Peyer's patch (tissue), 4 donors: ENCODE measurements at regions not wholly inside any gene's neighbourhood (a gene's known extent, or its start where the extent isn't known, plus 50 kb on each side); places are given as distances from the start of the nearest gene placed in this dataset.
"Not testable (repeated sequence)": the region's sequence is repeated elsewhere in the genome, so short reads cannot be mapped to it uniquely, and the experiment has no call there.

Experiments used
- DNase-seq, 3 donors: peaks; one replicate each; pipeline ENCODE4 v3.0.0-alpha.2; 2017 to 2019
- H3K27ac ChIP-seq, 4 donors: fragments of 200-600 bp; sonication (generic); one replicate each; pipeline ENCODE4 v1.5.1; 2016 to 2019
- H3K27me3 ChIP-seq, 2 donors: fragments of 200-600 bp; sonication (generic); one replicate each; pipeline ENCODE4 v1.5.1; 2019
- H3K36me3 ChIP-seq, 3 donors: fragments of 200-600 bp; sonication (generic); one replicate each; pipeline ENCODE4 v1.5.1; 2016 to 2019
- H3K4me1 ChIP-seq, 4 donors: fragments of 200-600 bp; sonication (generic); one replicate each; pipeline ENCODE4 v1.5.1; 2016 to 2019
- H3K4me3 ChIP-seq, 4 donors: fragments of 200-600 bp; sonication (generic); 1 replicate in 3 of 4; 2 replicates in 1 of 4; pipeline ENCODE4 v1.5.1; 2016 to 2019; ENCODE audit warnings: mild to moderate bottlenecking in 1 of 4
- H3K9me3 ChIP-seq, 4 donors: fragments of 200-600 bp; sonication (generic); one replicate each; pipeline ENCODE4 v1.5.1; 2016 to 2019; ENCODE audit warnings: mild to moderate bottlenecking in 1 of 4
- POLR2A ChIP-seq, 2 donors: fragments of 450-650 bp; IDR thresholded peaks; one replicate each; pipeline ENCODE4 v1.5.1; 2017; ENCODE audit warnings: antibody characterized with exemption in 2 of 2, mild to moderate bottlenecking in 2 of 2, moderate library complexity in 2 of 2
- TF ChIP-seq, protein P1 (sequence below), 6 experiments: fragments of 450-650 bp in 4 of 6; fragments of 200-600 bp in 2 of 6; sonication (generic) in 1 of 6; IDR thresholded peaks; one replicate each; pipeline ENCODE4 v1.5.1; 2017 to 2019; ENCODE audit warnings: antibody characterized with exemption in 6 of 6, mild to moderate bottlenecking in 3 of 6, moderate library complexity in 1 of 6

DNA sequence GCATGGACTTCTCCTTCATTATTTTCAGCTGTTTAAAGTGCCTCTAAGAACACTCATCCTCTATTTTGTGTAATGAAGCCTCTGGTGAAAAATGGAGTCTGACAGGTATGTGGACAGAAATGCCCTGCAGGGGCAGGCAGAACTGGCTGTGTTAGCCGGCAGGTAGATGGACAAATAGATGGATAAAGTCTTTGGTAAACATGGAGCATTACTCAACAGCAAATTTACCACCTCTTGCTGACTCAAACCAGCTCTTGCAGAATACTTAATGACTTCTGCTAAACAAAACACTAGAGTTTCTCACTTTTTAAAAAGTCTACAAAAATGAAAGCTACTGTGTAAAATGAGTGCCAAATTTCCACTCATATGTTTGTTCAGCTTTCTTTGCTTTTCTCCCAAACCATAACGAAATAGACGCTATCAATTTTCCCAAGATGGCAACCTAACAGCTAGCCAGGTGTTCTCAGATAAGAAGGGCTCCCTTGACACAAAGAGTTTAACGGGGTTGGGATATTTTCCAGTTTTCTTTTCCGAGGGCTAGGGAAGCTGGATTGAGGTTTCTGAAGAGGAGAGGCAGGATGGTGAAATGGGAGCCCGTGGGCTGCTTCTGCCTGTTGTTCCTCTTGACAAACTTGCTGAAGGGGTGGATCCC is 71.9 kb upstream of the HABP2 start:
- Histone ChIP-seq H3K27me3 (no peaks in the 10 kb centered on the region), H3K4me3 (no peak overlapping the region), H3K36me3 (no peaks in the 10 kb centered on the region), H3K27ac (no peak overlapping the region), H3K4me1 (no peaks in the 10 kb centered on the region), H3K9me3 (peaks cover 0 to 18% (median 0%) of the 10 kb centered on the region in 4 donors)
- no peak for DNase-seq
- TF ChIP-seq POLR2A (IDR thresholded peaks at IDR 0.05), result no peak
- TF ChIP-seq, protein P1, sequence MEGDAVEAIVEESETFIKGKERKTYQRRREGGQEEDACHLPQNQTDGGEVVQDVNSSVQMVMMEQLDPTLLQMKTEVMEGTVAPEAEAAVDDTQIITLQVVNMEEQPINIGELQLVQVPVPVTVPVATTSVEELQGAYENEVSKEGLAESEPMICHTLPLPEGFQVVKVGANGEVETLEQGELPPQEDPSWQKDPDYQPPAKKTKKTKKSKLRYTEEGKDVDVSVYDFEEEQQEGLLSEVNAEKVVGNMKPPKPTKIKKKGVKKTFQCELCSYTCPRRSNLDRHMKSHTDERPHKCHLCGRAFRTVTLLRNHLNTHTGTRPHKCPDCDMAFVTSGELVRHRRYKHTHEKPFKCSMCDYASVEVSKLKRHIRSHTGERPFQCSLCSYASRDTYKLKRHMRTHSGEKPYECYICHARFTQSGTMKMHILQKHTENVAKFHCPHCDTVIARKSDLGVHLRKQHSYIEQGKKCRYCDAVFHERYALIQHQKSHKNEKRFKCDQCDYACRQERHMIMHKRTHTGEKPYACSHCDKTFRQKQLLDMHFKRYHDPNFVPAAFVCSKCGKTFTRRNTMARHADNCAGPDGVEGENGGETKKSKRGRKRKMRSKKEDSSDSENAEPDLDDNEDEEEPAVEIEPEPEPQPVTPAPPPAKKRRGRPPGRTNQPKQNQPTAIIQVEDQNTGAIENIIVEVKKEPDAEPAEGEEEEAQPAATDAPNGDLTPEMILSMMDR (IDR thresholded peaks at IDR 0.05), result no peak

DNA sequence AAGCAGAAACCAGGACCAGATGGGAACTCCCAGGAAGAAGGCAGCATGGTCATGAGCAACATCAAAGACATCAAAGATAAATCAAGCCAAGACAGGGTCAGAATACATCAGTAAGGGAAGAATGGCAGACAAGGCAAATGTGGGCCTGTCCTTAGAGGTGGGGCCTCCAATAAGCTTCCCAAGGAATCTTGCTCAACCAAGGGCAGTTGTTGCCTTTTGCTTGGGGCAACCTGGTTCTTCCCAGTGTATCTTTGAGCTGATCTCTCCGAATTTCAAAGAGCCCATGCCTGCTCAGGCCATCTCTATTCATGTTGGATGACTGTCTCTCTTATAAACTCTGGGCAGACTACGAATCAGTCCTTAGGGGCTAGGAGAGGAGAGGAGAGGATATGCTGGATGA is 68.4 kb upstream of the HABP2 start:
- H3K36me3 ChIP-seq, result no peaks in the 10 kb centered on the region
- H3K27me3 ChIP-seq, result no peaks in the 10 kb centered on the region
- TF ChIP-seq, protein P1 (IDR thresholded peaks at IDR 0.05), result no peak
- TF ChIP-seq POLR2A (IDR thresholded peaks at IDR 0.05), result no peak
- DNase-seq, result no peak
- H3K4me3 ChIP-seq, result no peak overlapping the region
- no peak overlapping the region for H3K27ac ChIP-seq
- H3K4me1 ChIP-seq, result no peaks in the 10 kb centered on the region
- peaks cover 0 to 9% (median 0%) of the 10 kb centered on the region in 4 donors for H3K9me3 ChIP-seq

DNA sequence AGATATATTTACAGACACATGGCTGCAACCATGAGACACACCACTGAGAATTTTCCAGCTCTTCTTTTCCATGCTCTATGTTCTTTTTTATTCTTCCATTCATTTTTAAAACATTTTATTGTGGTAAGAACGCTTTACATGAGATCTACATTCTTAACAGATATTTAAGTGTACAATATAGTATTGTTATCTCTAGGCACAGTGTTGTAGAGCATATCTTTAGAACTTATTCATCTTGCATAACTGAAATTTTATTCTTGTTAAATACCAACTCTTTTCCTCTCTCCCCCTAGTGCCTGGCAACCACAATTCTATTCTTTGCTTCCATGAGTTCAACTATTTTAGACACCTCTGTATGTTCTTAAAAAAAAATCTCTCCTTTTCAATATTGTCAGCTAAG is 67.1 kb upstream of the HABP2 start:
- Histone ChIP-seq H3K9me3 (no peaks in the 10 kb centered on the region), H3K4me1 (no peaks in the 10 kb centered on the region), H3K27ac (no peak overlapping the region), H3K4me3 (no peak overlapping the region), H3K36me3 (no peaks in the 10 kb centered on the region), H3K27me3 (no peaks in the 10 kb centered on the region)
- no peak for TF ChIP-seq POLR2A (IDR thresholded peaks at IDR 0.05)
- TF ChIP-seq, protein P1 (IDR thresholded peaks at IDR 0.05), result no peak
- no peak for DNase-seq

DNA sequence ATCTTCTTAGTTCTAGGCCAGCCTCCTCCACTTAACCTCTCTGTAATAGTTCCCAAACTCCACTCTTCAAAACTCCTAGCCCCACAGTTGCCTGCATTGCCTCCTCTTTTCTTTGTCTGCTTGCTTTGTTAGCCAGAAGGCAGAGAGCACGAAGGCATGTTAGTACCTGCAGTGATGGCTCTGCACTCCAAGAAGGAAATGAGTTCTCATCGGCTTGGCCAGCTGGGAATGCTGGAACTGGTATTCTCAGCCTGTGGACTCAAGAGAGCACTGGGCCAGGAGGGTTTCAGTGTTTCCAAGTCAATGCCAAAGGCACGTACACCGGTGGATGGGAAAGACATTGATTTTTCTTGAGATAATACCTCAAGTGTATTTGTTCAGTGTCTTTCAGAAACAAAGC is 66.3 kb upstream of the HABP2 start:
- DNase-seq, result no peak
- Histone ChIP-seq H3K27me3 (no peaks in the 10 kb centered on the region), H3K4me3 (no peak overlapping the region), H3K9me3 (no peaks in the 10 kb centered on the region), H3K36me3 (no peaks in the 10 kb centered on the region), H3K4me1 (no peaks in the 10 kb centered on the region), H3K27ac (no peak overlapping the region)
- TF ChIP-seq, protein P1 (IDR thresholded peaks at IDR 0.05), result no peak
- TF ChIP-seq POLR2A (IDR thresholded peaks at IDR 0.05), result no peak

DNA sequence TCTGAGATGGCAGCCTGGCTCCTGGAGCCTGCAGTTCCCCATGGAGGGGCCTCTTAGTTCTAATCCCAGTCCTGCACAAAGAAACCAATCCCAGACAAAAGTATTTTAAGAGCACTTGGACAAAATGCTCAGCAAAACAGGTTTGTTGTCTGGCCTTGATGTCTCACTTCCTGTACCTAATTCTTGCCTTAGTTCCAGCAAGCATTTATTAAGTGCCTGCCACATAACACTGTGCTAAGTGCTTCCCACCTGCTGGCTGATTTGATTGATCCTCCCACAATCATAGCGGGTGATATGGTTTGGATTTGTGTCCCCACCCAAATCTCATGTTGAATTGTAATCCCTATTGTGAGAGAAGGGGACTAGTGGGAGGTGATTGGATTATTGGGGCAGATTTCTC is 65.7 kb upstream of the HABP2 start:
- H3K27ac ChIP-seq, result no peak overlapping the region
- TF ChIP-seq, protein P1 (IDR thresholded peaks at IDR 0.05), result no peak
- no peak for TF ChIP-seq POLR2A (IDR thresholded peaks at IDR 0.05)
- no peaks in the 10 kb centered on the region for H3K4me1 ChIP-seq
- DNase-seq, result no peak
- H3K9me3 ChIP-seq, result no peaks in the 10 kb centered on the region
- H3K4me3 ChIP-seq, result no peak overlapping the region
- H3K27me3 ChIP-seq, result no peaks in the 10 kb centered on the region
- no peaks in the 10 kb centered on the region for H3K36me3 ChIP-seq

DNA sequence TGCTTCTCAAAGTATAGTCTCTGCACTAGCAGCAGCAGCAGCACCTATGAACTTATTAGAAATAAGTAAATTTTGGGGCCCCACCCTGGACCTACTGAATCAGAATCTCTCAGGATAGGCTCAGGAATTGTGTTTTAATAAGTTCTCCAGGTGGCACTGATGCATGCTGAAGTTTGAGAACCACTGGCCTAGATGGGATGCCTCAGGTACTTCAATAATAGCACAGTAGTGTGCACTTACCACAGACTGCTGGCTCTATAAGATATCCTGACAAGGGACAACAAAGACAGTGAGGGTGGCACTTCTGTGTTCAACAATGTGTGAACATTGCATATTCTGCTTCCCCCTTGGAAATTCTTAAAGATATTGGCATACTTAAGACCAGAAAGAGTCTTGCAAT is 64.7 kb upstream of the HABP2 start:
- H3K4me1 ChIP-seq, result no peaks in the 10 kb centered on the region
- no peak overlapping the region for H3K27ac ChIP-seq
- H3K36me3 ChIP-seq, result no peaks in the 10 kb centered on the region
- no peak overlapping the region for H3K4me3 ChIP-seq
- TF ChIP-seq, protein P1 (IDR thresholded peaks at IDR 0.05), result no peak
- no peak for TF ChIP-seq POLR2A (IDR thresholded peaks at IDR 0.05)
- DNase-seq, result no peak
- H3K27me3 ChIP-seq, result no peaks in the 10 kb centered on the region
- H3K9me3 ChIP-seq, result no peaks in the 10 kb centered on the region

DNA sequence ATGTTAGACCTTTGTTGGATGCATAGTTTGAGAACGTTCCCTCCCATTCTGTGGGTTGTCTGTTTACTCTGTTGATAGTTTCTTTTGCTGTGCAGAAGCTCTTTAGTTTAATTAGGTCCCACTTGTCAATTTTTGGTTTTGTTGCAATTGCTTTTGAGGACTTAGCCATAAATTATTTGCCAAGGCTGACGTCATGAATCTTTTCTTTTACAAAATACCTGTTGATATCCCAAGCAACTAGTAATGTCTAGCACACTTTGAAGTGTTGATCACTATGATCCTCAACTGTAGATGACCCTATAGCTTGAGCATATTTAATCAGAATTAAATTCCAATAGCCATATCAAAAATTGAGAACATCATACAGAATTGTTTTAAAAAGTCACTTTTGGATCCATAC is 63.3 kb upstream of the HABP2 start:
- H3K36me3 ChIP-seq, H3K9me3 ChIP-seq, H3K27me3 ChIP-seq, DNase-seq, H3K27ac ChIP-seq, H3K4me1 ChIP-seq, H3K4me3 ChIP-seq: not testable (repeated sequence)
